ENCODE measurements at regions not wholly inside any gene's neighbourhood (a gene's known extent, or its start where the extent isn't known, plus 50 kb on each side); places are given as distances from the start of the nearest gene placed in this dataset.

GRCh38 chr15:47291767-47292166 is 425.5 kb upstream of the SEMA6D start:
- no peak overlapping the region for H3K23ac ChIP-seq (ENCODE audit: insufficient read length, low read depth, low read length)
- H3K23me2 ChIP-seq (ENCODE audit: insufficient read length, low read depth, low read length, poor library complexity, severe bottlenecking), result no peaks in the 10 kb centered on the region
- no peak overlapping the region for H2AFZ ChIP-seq (ENCODE audit: low read length)
- H2BK15ac ChIP-seq (ENCODE audit: low read depth, low read length), result no peak overlapping the region
- no peaks in the 10 kb centered on the region for H4K20me1 ChIP-seq (ENCODE audit: control insufficient read depth, insufficient read depth, insufficient read length)
- no CpG with 5 or more reads among the region's 2 CpGs for WGBS (ENCODE audit: extremely low coverage, insufficient read length, low lambda C conversion rate)
- Mint-ChIP-seq H3K36me3 (ENCODE audit: insufficient read depth in 1 of 3, low read depth in 3 of 3) (peaks cover 3 to 4% (median 4%) of the 10 kb centered on the region in 3 experiments; a peak in 5 of 7 replicates), H3K9me3 (peaks cover 3 to 5% of the 10 kb centered on the region in 2 experiments; a peak in 3 of 5 replicates), H3K4me1 (peaks cover 12 to 18% of the 10 kb centered on the region in 2 experiments), H3K27ac (no peak overlapping the region), H3K4me3 (no peak overlapping the region), H3K27me3 (ENCODE audit: low read depth) (no peaks in the 10 kb centered on the region)
- no peak overlapping the region for H4K91ac ChIP-seq (ENCODE audit: insufficient read length, low read depth, low read length)
- no peak for TF ChIP-seq CTCF (conservative IDR thresholded peaks at IDR 0.05)
- no peaks in the 10 kb centered on the region for H3K4me1 ChIP-seq (ENCODE audit: insufficient read depth, low read length)
- no peak overlapping the region for H3K27ac ChIP-seq (ENCODE audit: insufficient read length, low read depth, low read length)
- no peak for DNase-seq
- H3K4me2 ChIP-seq (ENCODE audit: insufficient read depth, insufficient read length, low read length), result no peak overlapping the region
- no peak overlapping the region for H4K5ac ChIP-seq (ENCODE audit: insufficient read length, low read depth, low read length)
- H3T11ph ChIP-seq (ENCODE audit: low read length), result no peak overlapping the region
- H3K14ac ChIP-seq (ENCODE audit: insufficient read depth, low read length), result no peak overlapping the region
- no peak overlapping the region for H2BK120ac ChIP-seq (ENCODE audit: low read depth, low read length, poor library complexity, severe bottlenecking)
- no peak overlapping the region for H3K18ac ChIP-seq (ENCODE audit: insufficient read length, low read depth, low read length)
- no peak overlapping the region for H3K9ac ChIP-seq (ENCODE audit: extremely low read depth, insufficient read length, low read length)
- no peak overlapping the region for H2BK20ac ChIP-seq (ENCODE audit: low read depth, low read length, poor library complexity, severe bottlenecking)
- H2AK5ac ChIP-seq (ENCODE audit: insufficient read length, low read length), result no peak overlapping the region
- no peak overlapping the region for H4K8ac ChIP-seq (replicated peaks; ENCODE audit: insufficient read length, low read depth, low read length)
- H3K9me3 ChIP-seq (ENCODE audit: control insufficient read depth, low read depth, low read length), result no peaks in the 10 kb centered on the region
- H2BK5ac ChIP-seq (ENCODE audit: insufficient read length, low read length), result no peak overlapping the region
- H3K79me2 ChIP-seq (ENCODE audit: insufficient read depth, low read length), result no peaks in the 10 kb centered on the region
- no peak overlapping the region for H3K4ac ChIP-seq (ENCODE audit: low read depth, low read length)
- H3K79me1 ChIP-seq (ENCODE audit: insufficient read depth, low read depth, low read length, poor library complexity, severe bottlenecking), result no peaks in the 10 kb centered on the region
- H2BK12ac ChIP-seq (ENCODE audit: insufficient read length, low read depth, low read length), result no peak overlapping the region
- no peaks in the 10 kb centered on the region for H3K27me3 ChIP-seq (ENCODE audit: insufficient read depth, low read length)
- no peak overlapping the region for H3K56ac ChIP-seq (ENCODE audit: insufficient read length, low read depth, low read length)

Measured in H9 (cell line).